GDM1 (cell line): ENCODE measurements at regions not wholly inside any gene's neighbourhood (a gene's known extent, or its start where the extent isn't known, plus 50 kb on each side); places are given as distances from the start of the nearest gene placed in this dataset.

ENCODE experiments used
- DNase-seq: peaks from one replicate; lab custom pipeline; 2025; lab: John Stamatoyannopoulos, UW

DNA sequence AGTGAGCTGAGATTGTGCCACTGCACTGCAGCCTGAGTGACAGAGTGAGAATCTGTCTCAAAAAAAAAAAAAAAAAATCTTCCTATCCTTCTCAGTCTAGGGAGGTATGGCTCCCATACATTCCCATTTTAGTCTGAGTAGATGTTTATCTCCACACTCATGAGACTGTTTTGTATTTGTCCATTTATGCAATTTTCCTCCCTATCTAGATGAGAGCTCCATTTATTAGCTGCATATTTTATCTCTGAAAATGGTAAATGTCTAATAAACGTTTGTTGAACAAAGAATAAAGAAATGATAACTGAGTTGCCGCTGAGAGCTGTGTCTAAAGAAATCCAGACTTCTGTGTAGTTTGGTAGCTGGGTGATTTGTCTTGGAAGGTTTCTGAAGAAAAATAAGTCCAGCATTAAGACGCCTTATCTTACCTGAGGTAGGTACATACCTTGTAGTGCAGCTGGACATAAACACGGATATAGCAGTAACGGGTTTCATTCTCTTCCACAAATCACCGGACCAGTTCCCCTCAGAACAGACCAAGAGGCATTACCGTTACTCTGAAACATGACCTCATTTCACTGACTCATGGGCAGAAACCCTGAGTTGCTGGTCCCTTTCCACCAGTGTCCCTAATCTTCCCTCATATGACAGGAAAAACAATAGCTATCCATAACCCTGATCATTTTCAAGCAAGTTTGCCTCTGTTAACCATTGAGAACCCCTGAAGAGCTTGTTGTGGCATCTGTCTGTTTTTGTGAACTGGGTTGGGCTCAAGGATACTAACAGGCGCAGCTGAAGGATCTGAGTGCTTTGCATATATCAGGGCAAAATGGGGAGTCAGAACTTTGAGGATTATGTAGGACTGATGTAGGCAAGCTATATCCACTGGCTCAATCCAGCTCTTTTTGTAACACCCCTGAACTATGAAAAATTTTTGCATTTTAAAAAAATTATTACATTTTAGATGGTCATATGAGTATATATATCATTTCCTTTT, 177.4 kb upstream of the XYLT1 start:
- DNase-seq: no peak

GRCh38 chr16:17643935-17644334, 173.2 kb upstream of the XYLT1 start:
- DNase-seq: no peak

DNA sequence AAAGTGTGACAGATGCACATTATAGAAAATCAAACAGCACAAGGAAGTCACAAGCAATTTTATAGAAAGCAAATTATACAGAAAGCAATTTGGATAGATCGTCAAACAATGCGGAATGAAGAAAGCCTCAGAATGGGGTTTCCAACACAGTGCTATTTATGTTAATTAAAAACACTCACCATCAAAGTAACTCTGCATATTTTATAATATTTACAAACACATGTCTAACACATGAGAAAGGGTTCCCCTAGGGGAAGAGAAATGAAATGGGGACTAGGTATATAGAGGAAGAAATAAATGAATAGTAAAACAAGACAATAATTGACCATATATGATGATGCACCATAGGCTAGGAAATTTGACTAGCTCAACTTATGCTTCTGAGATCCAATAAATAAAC, 171.2 kb upstream of the XYLT1 start:
- no peak for DNase-seq

DNA sequence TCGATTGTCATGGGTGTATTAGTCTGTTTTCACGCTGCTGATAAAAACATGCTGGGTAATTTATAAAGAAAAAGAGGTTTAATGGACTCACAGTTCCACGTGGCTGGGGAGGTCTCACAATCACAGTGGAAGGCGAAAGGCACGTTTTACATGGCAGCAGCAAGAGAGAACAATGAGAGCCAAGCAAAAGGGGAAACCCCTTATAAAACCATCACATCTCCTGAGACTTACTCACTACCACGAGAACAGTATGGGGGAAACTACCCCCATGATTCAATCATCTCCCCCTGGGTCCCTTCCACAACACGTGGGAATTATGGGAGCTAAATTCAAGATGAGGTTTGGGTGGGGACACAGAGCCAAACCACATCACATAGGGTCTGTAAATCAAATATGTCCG, 167.4 kb upstream of the XYLT1 start:
- no peak for DNase-seq

DNA sequence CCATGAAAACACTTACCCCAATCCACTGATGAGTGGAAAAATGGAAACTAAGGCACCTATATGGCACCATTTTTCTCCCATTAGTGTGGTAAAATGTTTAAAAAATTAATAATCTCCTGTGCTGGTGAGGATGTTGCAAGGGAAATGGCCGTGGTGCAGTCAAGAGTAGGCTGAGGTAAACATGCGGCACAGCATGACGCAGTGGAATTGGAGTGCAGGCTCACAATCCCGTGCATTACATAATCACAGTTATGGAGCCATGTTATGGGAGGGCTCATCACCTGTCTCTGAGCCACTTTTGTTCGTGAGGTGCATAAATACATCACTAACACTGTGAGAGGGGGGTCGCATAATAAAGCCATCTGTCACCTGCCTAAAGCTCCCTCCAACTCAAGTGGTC, 164.4 kb upstream of the XYLT1 start:
- DNase-seq: no peak

DNA sequence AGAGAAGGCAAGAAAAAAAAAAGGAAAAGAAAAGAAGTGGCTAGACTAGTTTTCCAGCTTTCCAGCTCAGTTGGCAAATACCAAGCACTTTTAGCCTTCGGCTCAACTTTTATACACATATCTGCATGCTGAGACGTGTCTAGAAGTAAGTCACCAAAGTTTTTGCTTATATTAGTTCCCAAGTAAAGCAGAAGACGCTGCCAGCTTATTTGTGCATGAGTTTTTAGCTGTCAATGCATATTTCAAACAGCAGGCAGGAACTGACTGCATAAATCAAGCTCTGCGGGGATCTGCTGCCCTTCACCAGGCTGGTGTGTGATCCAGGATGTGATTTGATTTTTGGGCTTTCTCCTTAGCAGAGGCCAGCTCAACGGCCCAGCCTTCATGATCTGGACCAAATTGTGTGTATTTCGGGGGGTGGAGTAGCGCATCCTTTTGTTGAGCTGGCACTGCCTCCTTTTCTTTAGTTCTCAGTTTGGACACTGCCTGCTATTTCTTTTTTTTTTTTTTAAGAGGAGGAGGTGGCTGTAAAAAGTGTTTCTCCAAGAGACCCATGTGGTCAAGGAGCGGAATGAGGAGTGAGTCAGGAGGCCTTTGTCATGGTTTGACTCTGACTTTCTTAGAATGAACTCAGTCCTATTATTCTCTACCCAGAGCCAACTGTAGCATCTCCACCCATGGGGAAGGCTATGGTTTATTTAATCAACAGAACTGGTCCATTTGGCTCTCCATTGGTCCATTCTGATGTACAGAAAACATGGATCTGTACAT, 162.6 kb upstream of the XYLT1 start:
- DNase-seq: no peak

DNA sequence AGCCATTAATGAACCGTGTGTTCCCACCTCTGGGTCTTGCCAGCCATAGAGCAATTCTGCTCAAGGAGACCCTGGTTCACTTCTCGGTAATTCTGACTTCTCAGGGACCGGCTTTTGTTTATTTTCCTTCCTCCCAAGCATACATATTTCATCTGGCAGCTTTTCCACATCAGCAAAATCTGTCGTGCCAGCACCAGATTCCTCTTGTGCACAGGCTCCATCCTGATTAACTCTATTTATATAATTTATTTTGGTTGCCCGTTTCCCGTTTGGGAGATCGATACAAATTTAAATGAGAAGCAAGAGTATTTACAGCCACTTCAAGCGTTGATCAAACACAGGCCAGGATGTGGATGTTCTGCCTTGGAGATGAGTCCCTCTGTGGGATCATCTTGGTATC, 161.9 kb upstream of the XYLT1 start:
- DNase-seq: no peak

DNA sequence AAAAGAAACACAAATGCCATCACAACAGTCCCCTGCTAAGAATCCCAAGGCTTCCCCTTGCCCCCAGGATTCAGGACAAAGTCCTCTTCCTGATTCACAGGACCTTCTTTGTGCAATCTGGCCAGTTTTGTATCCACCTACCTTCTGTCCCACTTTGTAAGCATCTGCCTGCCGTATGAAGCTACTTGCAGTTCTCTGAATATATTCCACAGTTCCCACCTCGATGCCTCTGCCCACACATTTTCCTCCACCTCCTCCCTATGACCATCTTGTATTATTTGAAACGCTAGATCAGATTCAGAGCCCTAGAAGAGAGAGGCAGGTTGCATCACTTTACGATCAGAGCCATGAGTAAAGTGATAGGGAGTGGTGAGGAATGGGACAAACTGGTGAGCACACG, 159.2 kb upstream of the XYLT1 start:
- no peak for DNase-seq

DNA sequence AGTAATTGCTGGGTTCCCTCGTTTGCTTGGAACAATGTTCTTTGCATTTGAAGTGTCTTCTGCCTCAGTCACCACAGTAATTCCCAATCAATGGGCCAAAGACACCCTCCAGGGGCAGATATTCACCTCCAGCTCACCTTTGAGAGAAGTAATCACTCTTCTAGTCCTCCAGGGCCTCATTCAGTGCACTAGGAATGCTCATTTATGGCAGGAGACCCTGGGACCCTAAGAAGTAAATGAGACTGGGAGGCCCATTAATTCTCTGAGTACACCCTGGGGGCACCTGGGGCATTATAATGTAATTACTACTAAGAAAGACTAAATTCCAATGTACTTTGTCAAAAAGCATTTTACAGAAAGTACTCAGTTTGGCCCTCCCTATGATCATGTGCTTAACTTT, 158.2 kb upstream of the XYLT1 start:
- no peak for DNase-seq

DNA sequence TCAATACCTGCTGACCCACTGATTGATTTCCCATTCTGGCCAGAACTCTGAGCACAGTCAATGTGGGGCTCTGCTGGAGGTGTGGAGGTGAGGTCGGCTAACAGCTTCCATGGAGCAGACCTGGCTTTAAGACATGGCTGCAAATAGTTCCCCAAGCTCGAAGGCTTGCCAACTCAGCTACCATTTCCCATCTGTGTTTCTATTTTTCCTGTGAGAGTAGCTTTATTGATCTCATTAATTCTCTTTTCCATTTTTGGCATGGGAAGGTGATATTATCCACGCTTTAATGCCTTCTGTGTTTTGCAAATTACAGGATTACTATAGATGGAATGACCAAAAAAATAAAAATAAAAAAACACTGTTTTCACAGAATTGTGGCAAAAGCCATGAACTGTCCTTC, 151.6 kb upstream of the XYLT1 start:
- no peak for DNase-seq

GRCh38 chr16:17619261-17619660, 148.5 kb upstream of the XYLT1 start:
- no peak for DNase-seq

- DNase-seq: no peak
Observed at GRCh38 chr16:17617021-17617552, 146.3 kb upstream of the XYLT1 start.

DNA sequence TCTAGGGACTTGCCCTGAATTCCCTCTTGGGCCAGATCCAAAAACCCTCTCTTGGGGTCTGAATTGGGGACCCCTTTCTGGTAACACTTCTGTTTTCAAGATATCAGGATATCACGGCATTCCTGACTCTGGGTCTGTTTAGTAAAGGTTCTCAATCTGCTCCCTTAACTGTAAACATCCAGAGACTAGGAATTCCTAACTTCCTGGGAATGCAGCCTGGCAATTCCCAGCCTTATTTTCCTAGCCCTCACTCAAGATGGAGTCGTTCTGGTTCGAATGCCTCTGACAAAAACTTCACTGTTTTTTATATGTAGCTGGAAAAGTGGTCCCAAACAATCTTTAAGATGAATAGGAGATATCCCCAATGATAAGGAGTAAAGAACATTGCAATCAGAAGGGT, 141.6 kb upstream of the XYLT1 start:
- DNase-seq: no peak

DNA sequence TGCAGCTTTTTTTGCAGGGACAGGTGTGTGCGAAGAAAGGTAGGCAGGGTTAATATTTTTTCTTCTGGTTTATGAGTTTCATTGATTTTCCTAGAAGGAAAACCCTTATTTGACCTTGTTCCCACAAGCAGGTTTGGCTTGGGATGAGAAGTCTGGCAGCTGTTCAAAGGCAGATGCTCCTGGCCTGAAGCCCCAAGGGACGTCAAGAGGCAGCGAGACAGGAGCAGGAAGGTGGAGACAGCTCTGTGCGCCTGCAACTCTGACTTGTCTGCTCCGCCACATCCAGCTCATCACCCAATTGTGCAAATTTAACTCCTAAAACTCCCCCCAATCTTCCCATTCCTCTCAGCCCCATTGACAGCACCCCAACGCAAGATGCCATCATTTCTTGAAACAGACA, 136.8 kb upstream of the XYLT1 start:
- no peak for DNase-seq

DNA sequence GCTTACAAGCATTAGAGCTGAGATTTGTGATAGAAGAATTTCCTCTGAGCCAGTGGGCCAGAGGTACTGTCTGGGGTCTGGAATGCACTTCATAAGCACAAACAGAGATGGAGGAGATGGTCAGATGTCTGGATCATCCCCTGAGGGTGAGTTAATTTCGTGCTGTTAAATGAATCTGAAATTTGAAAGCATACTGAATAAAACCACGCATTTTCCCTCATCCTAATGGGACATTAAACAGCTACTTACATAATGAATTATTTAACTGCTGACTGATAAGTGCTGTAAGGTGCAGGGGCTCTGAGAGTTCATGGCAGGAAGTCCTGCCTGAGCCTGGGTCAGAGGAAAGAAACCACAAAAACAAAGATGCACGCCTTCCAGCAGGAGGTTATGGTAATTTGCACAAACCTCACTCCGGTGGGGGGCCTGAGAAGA, 136.3 kb upstream of the XYLT1 start:
- no peak for DNase-seq

DNA sequence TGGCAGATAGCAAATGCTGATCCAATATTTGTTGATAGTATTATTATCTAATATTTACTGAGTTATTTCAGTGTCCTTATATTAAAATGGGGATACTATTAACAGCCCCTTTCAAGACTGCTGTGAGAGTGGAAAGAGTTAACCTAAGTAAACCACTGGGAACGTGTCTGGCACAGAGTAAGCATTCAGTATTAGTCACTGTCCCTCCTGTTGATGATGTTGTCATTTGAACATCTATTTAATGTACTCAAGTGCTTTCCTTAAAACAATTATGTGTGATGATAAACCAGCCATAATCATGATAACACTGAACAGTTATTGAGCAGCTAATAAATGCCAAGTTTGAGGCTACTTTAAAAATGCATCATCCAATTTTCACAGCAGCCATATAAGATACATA, 135.7 kb upstream of the XYLT1 start:
- no peak for DNase-seq

DNA sequence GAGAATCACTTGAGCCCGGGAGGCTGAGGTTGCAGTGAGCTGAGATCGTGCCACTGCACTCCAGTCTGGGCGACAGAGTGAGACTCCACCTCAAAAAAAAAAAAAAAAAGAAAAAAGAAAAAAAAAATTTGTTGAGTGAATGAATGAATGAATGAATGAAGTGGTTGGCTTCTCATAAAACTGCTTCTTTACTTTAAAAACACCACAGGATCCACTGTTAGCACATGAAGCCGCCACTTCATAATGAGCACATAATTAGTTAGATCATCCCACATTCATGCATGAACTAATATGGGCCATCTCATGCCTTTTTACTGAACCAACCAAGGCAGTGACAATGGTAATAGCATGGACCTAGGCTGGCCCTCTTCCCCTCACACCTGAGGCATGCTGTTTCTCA, 135.0 kb upstream of the XYLT1 start:
- DNase-seq: no peak

GRCh38 chr16:17603626-17604025, 132.9 kb upstream of the XYLT1 start:
- no peak for DNase-seq

- DNase-seq: no peak
Observed at GRCh38 chr16:17602678-17603077, 131.9 kb upstream of the XYLT1 start.

DNA sequence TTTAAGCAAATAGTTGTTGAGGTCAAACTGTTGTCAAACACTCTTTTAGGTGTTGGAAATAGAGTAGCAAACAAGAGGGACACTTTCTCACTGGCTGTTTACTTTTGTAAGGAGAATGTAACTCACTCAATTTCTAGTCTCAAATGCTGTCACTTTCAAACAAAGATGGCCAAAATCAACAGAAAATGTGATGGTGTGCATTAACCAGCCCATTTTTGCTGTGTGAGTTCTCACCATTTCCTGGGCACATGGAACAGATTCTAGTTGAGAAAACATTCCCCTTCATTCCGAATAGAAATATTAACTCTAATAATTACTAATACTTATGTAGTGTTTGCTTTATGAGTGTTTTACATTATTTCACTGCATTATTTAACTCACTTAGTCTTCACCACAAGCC, 128.2 kb upstream of the XYLT1 start:
- no peak for DNase-seq

GRCh38 chr16:17591655-17592405, 121.1 kb upstream of the XYLT1 start:
- no peak for DNase-seq
